H54 (cell line): ENCODE measurements at regions not wholly inside any gene's neighbourhood (a gene's known extent, or its start where the extent isn't known, plus 50 kb on each side); places are given as distances from the start of the nearest gene placed in this dataset.

Experiments
- DNase-seq: peaks from one replicate; pipeline ENCODE4 v3.0.0; 2011; ENCODE audit warnings: low spot score, mixed read lengths; ENCODE audit not compliant: insufficient read length
- FAIRE-seq: peaks from 3 replicates; lab custom pipeline; 2011; peaks lifted over from hg19 to GRCh38; lab: Jason Lieb, UNC
- POLR2A ChIP-seq: IDR thresholded peaks from 2 replicates; pipeline ENCODE4 v1.6.1; 2011; ENCODE audit warnings: low read depth, mild to moderate bottlenecking, low read length

DNA sequence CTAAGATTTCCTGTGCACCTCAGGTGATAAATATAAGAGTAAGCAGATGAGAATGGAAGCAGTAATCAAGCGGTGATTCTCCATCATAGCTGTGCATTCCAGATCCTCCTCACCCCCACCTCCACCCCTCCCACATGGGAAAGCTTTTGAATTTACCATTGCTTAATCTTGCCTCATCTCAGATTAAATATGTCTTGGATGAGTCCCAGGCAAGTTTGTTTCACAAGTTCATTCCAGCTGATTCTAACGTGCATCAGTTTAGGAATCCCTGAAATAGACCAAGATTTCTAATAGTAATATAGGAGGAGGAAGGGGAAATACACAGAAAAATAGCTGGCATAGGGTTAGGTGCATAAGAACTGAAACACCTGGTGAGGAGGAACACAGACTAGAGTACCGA lies 396.2 kb upstream of the KIF2B start:
- DNase-seq: no peak
- TF ChIP-seq POLR2A: no peak
- FAIRE-seq: no peak

DNA sequence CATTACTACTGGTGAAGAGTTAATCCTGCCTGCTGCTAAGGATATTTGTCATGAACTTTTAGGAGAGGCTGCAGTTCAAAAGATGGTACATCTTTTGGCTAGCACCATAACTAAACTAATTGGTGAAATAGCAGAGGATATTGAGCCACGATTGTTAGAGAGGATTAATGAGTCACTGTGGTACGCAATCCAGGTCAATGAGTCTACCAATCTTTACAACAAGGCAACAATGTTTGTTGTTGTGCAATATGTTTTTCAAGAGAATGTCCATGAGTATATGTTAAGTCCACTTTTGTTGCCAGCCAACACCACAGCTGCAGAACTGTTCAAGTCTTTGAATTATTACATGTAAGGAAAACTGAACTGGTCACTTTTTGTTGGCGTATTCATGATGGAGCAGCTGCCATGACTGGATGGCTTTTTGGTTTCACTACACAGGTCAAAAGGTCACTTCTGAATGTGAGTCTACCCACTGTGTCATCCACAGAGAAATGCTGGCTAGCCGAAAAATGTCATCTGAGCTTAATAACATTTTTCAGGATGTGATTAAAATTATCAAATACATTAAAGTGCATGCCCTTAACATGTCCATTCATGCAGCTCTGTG lies 402.6 kb upstream of the KIF2B start:
- TF ChIP-seq POLR2A: no peak
- DNase-seq (no peak), FAIRE-seq (no peak)

DNA sequence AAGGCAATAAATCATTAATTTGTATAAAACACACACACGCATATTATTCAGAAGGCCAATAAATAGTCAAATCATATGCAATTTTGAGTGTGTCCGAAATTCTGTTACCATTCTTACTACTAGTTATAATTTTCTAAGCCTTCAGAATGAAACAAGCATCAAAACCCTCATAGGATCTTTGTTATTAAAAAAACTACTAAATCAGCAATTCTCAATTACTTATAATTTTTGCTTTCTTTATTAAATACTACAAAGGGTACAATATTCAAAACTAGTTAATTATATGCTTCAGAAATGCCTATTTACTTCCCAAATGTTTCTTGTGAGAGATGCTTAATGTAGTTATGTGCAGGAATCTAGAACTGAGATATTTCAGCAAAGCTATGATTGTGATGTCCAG lies 413.1 kb upstream of the KIF2B start:
- FAIRE-seq (no peak), DNase-seq (no peak)
- TF ChIP-seq POLR2A: no peak

DNA sequence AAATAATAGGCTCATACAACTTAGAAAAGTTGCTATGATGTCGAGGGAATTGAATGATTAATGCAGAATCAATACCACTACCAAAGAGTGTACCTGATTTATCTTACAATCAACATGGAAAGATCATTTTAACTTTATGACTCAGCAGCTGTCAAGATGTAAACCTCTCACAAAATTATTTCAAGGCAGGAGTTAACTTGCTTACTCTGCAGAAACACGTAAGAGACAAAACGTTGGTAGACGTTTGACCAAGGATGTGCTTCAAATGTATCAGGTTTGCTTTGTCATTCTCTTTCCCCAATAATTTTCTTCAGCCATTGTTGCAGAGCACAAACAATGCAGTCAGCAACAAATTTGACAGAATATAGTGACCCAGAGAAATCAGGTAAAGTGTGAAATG lies 415.8 kb upstream of the KIF2B start:
- TF ChIP-seq POLR2A: no peak
- no peak for DNase-seq
- FAIRE-seq: no peak

DNA sequence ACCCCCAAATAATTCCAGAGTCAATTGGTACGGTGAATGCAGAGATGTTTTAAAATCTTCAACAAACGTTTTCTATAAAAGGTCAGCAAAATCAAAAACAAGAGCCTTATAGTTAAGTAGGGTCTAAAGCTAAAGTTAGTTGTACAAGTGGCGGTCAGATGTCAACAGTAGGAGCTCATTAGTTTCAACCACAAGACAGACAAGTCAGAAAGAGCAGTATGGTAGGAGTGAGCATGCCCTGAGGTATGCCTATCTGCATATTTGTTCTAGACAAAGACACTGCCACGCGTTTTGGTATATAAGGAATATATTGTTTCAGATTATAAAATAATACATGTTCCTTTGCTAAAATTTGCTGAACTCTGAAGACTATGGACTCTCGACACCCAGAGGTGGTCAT lies 431.5 kb upstream of the KIF2B start:
- DNase-seq: no peak

DNA sequence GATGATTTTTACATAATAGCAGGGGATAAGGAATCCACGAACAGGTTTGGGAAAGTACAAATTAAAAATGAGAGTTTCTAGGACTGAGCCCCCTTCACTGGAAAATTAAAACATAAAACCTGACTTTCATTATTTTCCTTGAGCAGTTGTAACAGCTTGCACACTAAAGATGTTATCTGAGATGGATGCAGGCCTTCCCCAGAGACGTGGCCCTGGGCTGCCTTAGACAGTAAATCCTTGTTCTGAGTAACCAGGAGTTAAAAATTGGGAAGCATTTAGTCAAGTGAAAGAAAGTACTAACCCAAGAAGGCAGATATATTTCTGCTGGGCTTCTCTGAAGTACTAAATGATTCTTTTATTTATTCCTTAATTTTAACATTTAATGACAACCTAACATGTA lies 432.2 kb upstream of the KIF2B start:
- TF ChIP-seq POLR2A: no peak
- no peak for DNase-seq
- no peak for FAIRE-seq

More for the DNA sequence above, 431.5 kb upstream of the KIF2B start:
- no peak for FAIRE-seq
- no peak for TF ChIP-seq POLR2A

DNA sequence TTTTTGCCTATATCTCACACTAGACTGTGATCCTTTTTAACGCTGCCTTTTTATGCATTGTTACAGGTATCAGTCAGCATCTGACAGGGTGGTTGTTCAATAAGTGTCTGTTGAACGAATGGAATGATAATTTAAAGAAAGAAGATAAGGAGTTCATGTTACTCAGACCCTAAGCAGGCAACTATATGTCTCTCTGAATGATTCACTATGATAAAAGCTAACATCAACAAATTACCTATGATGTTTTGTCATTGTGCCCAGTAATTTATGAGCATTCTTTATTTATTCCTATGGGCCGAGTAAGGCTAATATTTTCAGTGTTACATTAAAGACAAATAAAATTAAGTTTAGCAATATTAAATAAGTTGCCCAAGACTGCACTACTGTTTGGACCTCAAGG lies 435.0 kb upstream of the KIF2B start:
- TF ChIP-seq POLR2A: no peak
- FAIRE-seq (no peak), DNase-seq (no peak)

DNA sequence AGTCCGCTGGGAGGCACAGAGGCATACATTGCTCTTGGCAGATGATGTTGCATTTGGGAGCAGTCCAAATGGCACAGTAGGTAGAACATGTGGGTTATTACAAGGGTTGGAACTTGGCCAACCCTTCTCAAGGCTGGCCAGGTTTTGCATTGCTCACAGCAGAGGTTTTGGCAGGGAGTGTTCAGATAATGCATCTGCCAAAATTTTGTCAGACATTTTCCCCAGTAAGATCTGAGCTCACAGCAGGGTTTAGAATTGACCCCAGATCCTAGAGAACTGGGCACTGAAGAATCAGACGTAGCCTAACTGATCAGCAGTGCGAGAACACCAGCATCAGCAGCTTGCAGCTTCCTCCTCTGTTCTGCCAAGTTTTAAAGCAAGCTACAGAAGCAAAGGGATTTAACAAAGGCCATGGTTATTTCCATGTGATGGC lies 468.8 kb upstream of the KIF2B start:
- FAIRE-seq: no peak
- no peak for TF ChIP-seq POLR2A
- DNase-seq: no peak

DNA sequence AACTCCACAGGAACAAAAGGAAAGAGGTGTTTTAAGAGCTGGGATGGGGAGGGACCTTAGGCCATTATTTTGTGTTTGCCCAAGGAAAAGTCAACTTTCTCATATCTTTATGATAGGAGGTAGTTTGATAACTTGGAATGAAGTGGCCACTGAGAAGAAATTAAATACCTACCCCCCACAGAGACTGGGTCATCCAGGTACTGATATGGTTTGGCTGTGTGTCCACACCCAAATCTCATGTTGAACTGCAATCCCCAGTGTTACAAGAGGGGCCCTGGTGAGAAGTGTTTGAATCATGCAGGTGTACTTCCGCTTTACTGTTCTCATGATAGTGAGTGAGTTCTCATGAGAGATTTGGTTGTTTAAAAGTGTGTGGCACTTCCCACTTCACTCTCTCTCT lies 477.9 kb upstream of the KIF2B start:
- DNase-seq: no peak
- no peak for TF ChIP-seq POLR2A
- FAIRE-seq: no peak

DNA sequence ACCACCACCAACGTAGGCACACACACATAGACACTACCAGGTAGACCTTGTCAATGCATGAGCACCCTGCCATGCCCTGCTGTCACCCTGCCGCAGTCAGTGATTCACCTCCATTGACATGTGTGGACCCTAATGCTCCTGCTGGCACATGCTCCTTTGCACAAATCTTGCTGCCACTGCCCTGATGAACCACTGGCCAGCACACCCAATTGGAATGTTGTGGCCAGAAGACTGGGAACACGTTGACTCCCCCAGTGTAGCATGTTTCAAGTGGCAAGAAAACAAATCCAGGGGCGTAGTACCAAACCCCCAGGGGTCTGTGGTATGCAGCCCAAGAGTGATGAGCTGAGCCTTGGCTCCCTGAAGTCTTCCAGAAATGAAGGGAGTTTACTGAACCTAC lies 486.4 kb upstream of the KIF2B start:
- DNase-seq (no peak), FAIRE-seq (no peak)
- TF ChIP-seq POLR2A: no peak

DNA sequence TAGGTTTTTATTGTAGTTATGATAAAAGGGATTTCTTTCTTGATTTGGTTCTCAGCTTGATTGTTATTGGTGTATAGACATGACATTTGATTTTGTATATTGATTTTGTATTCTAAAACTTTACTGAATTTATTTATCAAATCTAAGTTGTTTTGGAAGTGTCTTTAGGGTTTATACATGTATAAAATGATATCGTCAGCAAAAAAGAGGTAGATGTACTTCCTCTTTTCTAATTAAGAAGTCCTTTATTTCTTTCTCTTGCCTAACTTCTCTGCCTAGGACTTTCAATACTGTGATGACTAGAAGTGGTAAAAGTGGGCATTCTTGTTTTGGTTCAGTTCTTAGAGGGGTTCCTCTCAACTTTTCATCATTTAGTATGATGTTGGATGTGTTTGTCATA lies 487.3 kb upstream of the KIF2B start:
- DNase-seq (no peak), FAIRE-seq (no peak)
- TF ChIP-seq POLR2A: no peak

DNA sequence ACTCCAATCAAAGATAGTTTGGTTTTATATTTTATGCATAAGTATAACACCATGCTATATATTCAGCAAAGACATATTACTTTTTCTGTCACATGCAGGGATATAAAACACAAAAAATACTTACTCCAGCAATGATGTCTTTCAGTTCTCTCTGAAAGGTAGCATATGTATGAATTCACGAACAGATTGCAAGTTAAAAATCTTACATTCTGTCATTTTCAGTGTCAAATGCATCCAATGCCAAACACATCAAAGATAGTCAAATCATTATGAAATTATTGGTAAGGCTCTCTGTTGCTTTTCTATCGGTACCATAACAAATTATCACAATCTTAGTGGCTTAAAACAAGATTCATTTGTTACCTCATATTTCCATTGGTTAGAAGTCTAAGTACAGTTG lies 492.0 kb upstream of the KIF2B start:
- no peak for DNase-seq
- TF ChIP-seq POLR2A: no peak
- no peak for FAIRE-seq

DNA sequence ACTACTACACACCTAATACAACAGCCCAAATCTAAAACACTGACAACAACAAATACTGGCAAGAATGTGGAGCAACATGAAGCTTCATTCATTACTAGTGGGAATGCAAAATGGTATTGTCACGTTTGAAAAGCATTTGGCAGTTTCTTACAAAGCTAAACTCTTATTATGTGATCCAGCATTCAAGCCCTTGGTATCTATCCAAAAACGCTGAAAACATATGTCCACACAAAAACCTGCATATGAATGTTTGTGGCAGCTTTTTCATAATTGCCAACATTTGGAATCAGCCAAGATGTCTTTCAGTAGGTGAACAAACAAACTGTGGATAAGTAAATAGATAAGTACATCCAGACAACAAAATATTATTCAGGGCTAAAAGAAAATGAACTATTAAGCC lies 501.1 kb upstream of the KIF2B start:
- DNase-seq: no peak
- no peak for TF ChIP-seq POLR2A
- FAIRE-seq: no peak

DNA sequence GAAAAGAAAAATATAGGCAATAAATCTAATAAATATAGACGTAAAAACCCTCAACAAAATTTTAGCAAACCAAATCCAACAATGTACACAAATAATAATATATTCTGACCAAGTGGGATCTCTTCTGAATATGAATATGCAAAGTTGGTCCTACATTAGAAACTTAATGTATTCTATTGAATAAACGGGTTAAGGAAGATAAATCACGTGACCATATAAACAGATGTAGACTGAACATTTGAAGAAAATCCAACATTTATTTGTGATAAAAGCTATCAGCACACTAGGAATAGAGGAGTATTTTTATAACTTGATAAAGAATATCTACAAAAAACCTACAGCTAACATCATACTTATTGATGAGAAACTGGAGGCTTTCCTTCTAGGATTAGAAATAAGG lies 502.8 kb upstream of the KIF2B start:
- no peak for TF ChIP-seq POLR2A
- DNase-seq (no peak), FAIRE-seq (no peak)

DNA sequence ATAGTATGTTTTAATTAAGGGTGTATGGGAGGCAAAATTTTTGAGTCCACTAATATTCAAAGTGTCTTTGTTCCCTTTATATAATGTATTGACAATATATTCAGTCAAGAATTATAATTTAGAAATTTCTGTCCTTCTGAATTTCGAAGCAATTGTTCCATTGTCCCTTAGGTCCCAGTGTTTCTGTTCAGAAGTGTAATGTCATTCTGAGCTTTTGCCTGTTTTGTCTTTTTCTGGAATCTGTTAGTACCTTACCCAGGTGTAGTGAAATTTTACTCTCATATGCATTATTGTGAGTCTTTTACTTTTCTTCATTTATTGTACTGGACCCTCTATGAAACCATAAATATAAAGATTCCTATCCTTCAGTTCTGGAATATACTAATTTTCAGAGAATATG lies 505.7 kb upstream of the KIF2B start:
- FAIRE-seq (no peak), DNase-seq (no peak)
- no peak for TF ChIP-seq POLR2A

DNA sequence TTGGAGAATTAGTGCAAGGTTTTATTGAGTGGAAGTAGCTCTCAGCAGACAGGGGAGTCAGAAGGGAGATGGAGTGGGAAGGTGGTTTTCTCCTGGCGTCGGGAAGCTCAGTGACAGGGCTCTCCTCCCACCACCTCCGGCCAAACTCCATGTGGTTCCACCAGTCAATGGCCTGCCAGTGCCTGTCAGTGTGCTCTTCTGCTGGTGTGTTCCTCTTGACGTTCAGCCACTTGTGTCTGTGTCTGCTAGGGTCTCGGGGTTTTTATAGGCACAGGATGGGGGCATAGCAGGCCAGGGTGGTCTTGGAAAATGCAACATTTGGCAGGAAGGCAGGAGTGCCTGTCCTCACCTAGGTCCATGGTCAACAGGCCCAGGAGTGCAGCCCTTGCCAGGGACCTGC lies 506.7 kb upstream of the KIF2B start:
- no peak for DNase-seq
- no peak for TF ChIP-seq POLR2A
- no peak for FAIRE-seq

DNA sequence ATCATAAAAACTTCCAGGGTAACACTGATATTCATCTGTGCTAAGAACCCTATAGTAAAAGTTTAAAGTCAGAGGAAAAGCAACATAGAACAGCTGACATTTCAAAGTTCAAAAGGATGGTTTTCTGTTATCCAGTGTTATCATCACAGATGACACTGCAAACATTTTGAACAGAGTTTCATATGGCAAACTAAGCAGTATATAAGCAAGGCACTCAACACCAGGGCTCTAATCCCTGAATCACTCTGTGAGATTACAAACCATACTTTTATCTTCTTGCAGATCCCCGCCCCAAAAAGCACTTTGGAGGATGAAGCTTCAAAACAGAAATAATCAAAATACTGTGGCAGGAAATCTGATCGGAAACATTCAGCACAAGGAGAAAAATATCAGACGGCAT lies 508.2 kb upstream of the KIF2B start:
- FAIRE-seq: no peak
- no peak for TF ChIP-seq POLR2A

More for the DNA sequence above, 508.2 kb upstream of the KIF2B start:
- DNase-seq: no peak
